EL (cell line): ENCODE measurements at regions not wholly inside any gene's neighbourhood (a gene's known extent, or its start where the extent isn't known, plus 50 kb on each side); places are given as distances from the start of the nearest gene placed in this dataset.
A peak's percentile ranks its signal among the peaks of the same experiment; 100 is the strongest.

Source experiments
- DNase-seq: peaks from one replicate; pipeline ENCODE4 v3.0.0-alpha.2; 2016

- DNase-seq, result no peak
Observed at GRCh38 chr10:10130686-10131085, 887.0 kb upstream of the CELF2 start.

- no peak for DNase-seq
Observed at GRCh38 chr10:10132009-10132408, 885.7 kb upstream of the CELF2 start.

GRCh38 chr10:10133281-10133680, 884.4 kb upstream of the CELF2 start:
- DNase-seq, result no peak

- peak; percentile 1 for DNase-seq
Observed at GRCh38 chr10:10138685-10139084, 879.0 kb upstream of the CELF2 start.

- DNase-seq, result no peak
Observed at GRCh38 chr10:10141782-10142382, 875.8 kb upstream of the CELF2 start.

- DNase-seq, result no peak
Observed at GRCh38 chr10:10146604-10147003, 871.1 kb upstream of the CELF2 start.

- no peak for DNase-seq
Observed at GRCh38 chr10:10149899-10150298, 867.8 kb upstream of the CELF2 start.

GRCh38 chr10:10156917-10157600, 860.6 kb upstream of the CELF2 start:
- no peak for DNase-seq

GRCh38 chr10:10160821-10161312, 856.8 kb upstream of the CELF2 start:
- no peak for DNase-seq

GRCh38 chr10:10164848-10165247, 852.8 kb upstream of the CELF2 start:
- DNase-seq, result no peak

GRCh38 chr10:10165415-10165814, 852.3 kb upstream of the CELF2 start:
- no peak for DNase-seq

- DNase-seq, result no peak
Observed at GRCh38 chr10:10178476-10178875, 839.2 kb upstream of the CELF2 start.

GRCh38 chr10:10193848-10194247, 823.8 kb upstream of the CELF2 start:
- DNase-seq, result no peak

- DNase-seq, result no peak
Observed at GRCh38 chr10:10196701-10197100, 821.0 kb upstream of the CELF2 start.

GRCh38 chr10:10197423-10197822, 820.2 kb upstream of the CELF2 start:
- DNase-seq, result no peak

- DNase-seq, result no peak
Observed at GRCh38 chr10:10198363-10198762, 819.3 kb upstream of the CELF2 start.

- no peak for DNase-seq
Observed at GRCh38 chr10:10204415-10204814, 813.3 kb upstream of the CELF2 start.

GRCh38 chr10:10205906-10206305, 811.8 kb upstream of the CELF2 start:
- no peak for DNase-seq

GRCh38 chr10:10207538-10207937, 810.1 kb upstream of the CELF2 start:
- no peak for DNase-seq

- no peak for DNase-seq
Observed at GRCh38 chr10:10208196-10208595, 809.5 kb upstream of the CELF2 start.

- DNase-seq, result peak; percentile 18
Observed at GRCh38 chr10:10209167-10209566, 808.5 kb upstream of the CELF2 start.

- DNase-seq, result no peak
Observed at GRCh38 chr10:10211409-10211808, 806.3 kb upstream of the CELF2 start.

- no peak for DNase-seq
Observed at GRCh38 chr10:10213237-10213636, 804.4 kb upstream of the CELF2 start.

GRCh38 chr10:10222304-10222841, 795.3 kb upstream of the CELF2 start:
- peak; percentile 40 for DNase-seq

GRCh38 chr10:10223131-10223530, 794.5 kb upstream of the CELF2 start:
- no peak for DNase-seq
